K562 (cell line): ENCODE measurements at regions not wholly inside any gene's neighbourhood (a gene's known extent, or its start where the extent isn't known, plus 50 kb on each side); places are given as distances from the start of the nearest gene placed in this dataset.

Experiments used
- ATAC-seq: fragments of 200-7000 bp; cut with Tn5 transposase; 3 replicates; pipeline ENCODE4 v1.9.1; 2020; ENCODE audit warnings: moderate library complexity
- BruUV-seq: library from RNA; stranded (reverse); fragments of 400-500 nt; replicated peaks from 2 replicates; lab custom pipeline; 2021; lab: Mats Ljungman, UMichigan
- CTCF ChIA-PET: fragments of 300-600 bp; formaldehyde crosslinking; extraction: SDS; loops from one replicate; lab custom pipeline; 2021; ENCODE audit warnings: low intra/inter-chr PET ratio; lab: Yijun Ruan, JAX
- POLR2A ChIA-PET: fragments of 300-600, 350-650 bp; sonication (Branson Sonifier 250); formaldehyde crosslinking; extraction: SDS; loops from one replicate; lab custom pipeline; 2021; ENCODE audit warnings: antibody characterized with exemption, inconsistent platforms; lab: Yijun Ruan, JAX
- DNase-seq, 4 experiments: peaks; one replicate each; pipeline versions ENCODE4 v3.0.0 to v3.0.0-alpha.2; 2011 to 2018; ENCODE audit warnings: low spot score in 3 of 4, mixed read lengths in 3 of 4; ENCODE audit errors: extremely low read depth in 1 of 4
- FAIRE-seq: peaks from 2 replicates; lab custom pipeline; 2011; peaks lifted over from hg19 to GRCh38; lab: Jason Lieb, UNC
- H2AFZ ChIP-seq: 2 replicates; pipeline ENCODE4 v1.6.0; 2011; ENCODE audit warnings: low read depth, low read length, control low read depth, inconsistent platforms
- H3K27ac ChIP-seq: fragments of 200-600 bp; 3 replicates; pipeline ENCODE4 v1.8.0; 2011; ENCODE audit warnings: low read depth, mild to moderate bottlenecking, control low read depth, inconsistent platforms, low read length, moderate library complexity, mixed read lengths; ENCODE audit errors: extremely low read depth
- H3K27me3 ChIP-seq, 2 experiments: fragments of 300-600 bp in 1 of 2; 2 replicates in 1 of 2; 3 replicates in 1 of 2; pipeline versions ENCODE4 v1.6.0 to v1.8.0; 2011; ENCODE audit warnings: inconsistent platforms in 2 of 2, low read length in 2 of 2, mild to moderate bottlenecking in 1 of 2, mixed read lengths in 1 of 2, moderate library complexity in 1 of 2; ENCODE audit not compliant: control insufficient read depth in 2 of 2, insufficient read depth in 2 of 2
- H3K36me3 ChIP-seq: fragments of 300-600 bp; 3 replicates; pipeline ENCODE4 v1.8.0; 2011; ENCODE audit warnings: mild to moderate bottlenecking, low read length, inconsistent platforms; ENCODE audit not compliant: control insufficient read depth, insufficient read depth
- H3K4me1 ChIP-seq, 2 experiments: fragments of 200-600 bp in 1 of 2; replicated peaks in 1 of 2; 2 replicates in 1 of 2; 3 replicates in 1 of 2; pipeline versions ENCODE4 v1.5.1 to v1.8.0; 2011; ENCODE audit warnings: inconsistent platforms in 2 of 2, low read length in 2 of 2, mild to moderate bottlenecking in 1 of 2, mixed read lengths in 1 of 2, moderate library complexity in 1 of 2; ENCODE audit not compliant: control insufficient read depth in 2 of 2, insufficient read depth in 2 of 2
- H3K4me2 ChIP-seq: 2 replicates; pipeline ENCODE4 v1.6.1; 2011; ENCODE audit warnings: low read length, control low read depth, inconsistent platforms, mixed read lengths; ENCODE audit not compliant: insufficient read depth
- H3K4me3 ChIP-seq: fragments of 200-600 bp; sonication (generic), shearing (Covaris generic); 2 replicates; pipeline ENCODE4 v1.5.1; 2016; ENCODE audit warnings: control low read depth, inconsistent platforms
- H3K79me2 ChIP-seq: fragments of 200-600 bp; 3 replicates; pipeline ENCODE4 v1.8.0; 2011; ENCODE audit warnings: low read length, inconsistent platforms; ENCODE audit not compliant: control insufficient read depth, insufficient read depth
- H3K9ac ChIP-seq, 2 experiments: 2 replicates each; pipeline versions ENCODE4 v1.6.0 to v1.6.1; 2011; ENCODE audit warnings: low read depth in 2 of 2, low read length in 2 of 2, control low read depth in 1 of 2, inconsistent platforms in 1 of 2, mild to moderate bottlenecking in 1 of 2, mixed read lengths in 1 of 2; ENCODE audit not compliant: insufficient read depth in 1 of 2
- H3K9me1 ChIP-seq: one replicate; pipeline ENCODE4 v1.6.0; 2011; ENCODE audit warnings: inconsistent platforms, mild to moderate bottlenecking, low read length, moderate library complexity; ENCODE audit not compliant: control insufficient read depth, insufficient read depth
- H3K9me3 ChIP-seq: replicated peaks from 2 replicates; pipeline ENCODE4 v1.5.1; 2011; ENCODE audit warnings: low read depth, low read length, inconsistent platforms; ENCODE audit not compliant: control insufficient read depth, insufficient read depth
- H4K20me1 ChIP-seq: replicated peaks from 2 replicates; pipeline ENCODE4 v1.6.1; 2011; ENCODE audit warnings: low read length, inconsistent platforms, mixed read lengths; ENCODE audit not compliant: control insufficient read depth, insufficient read depth
- ARID4B ChIP-seq: sonication (generic); formaldehyde crosslinking; IDR thresholded peaks from 2 replicates; pipeline ENCODE4 v1.8.0; 2022; ENCODE audit warnings: mild to moderate bottlenecking, missing genetic modification reagents
- CGGBP1 ChIP-seq: fragments of 250-450 bp; sonication (Bioruptor Pico); IDR thresholded peaks from 2 replicates; pipeline ENCODE4 v1.9.0; 2021; ENCODE audit warnings: mild to moderate bottlenecking
- CREB5 ChIP-seq: fragments of 250-450 bp; sonication (Bioruptor Pico); IDR thresholded peaks from 2 replicates; pipeline ENCODE4 v1.5.0; 2020; ENCODE audit warnings: mild to moderate bottlenecking
- ESRRA ChIP-seq: fragments of 450-650 bp; IDR thresholded peaks from 2 replicates; pipeline ENCODE4 v1.6.1; 2014; ENCODE audit warnings: low read depth, mild to moderate bottlenecking, moderate library complexity, borderline replicate concordance
- KDM1A ChIP-seq, 2 experiments: fragments of 450-650 bp; IDR thresholded peaks; 2 replicates each; pipeline ENCODE4 v1.6.1; 2016; ENCODE audit warnings: mild to moderate bottlenecking in 2 of 2
- MTA2 ChIP-seq: fragments of 450-650 bp; IDR thresholded peaks from 2 replicates; pipeline ENCODE4 v1.6.1; 2016; ENCODE audit warnings: low read depth
- MTA3 ChIP-seq: fragments of 450-650 bp; formaldehyde crosslinking; IDR thresholded peaks from 2 replicates; pipeline ENCODE4 v1.6.1; 2017; ENCODE audit warnings: mild to moderate bottlenecking, borderline replicate concordance
- NELFE ChIP-seq: IDR thresholded peaks from 2 replicates; pipeline ENCODE4 v1.6.1; 2011; ENCODE audit warnings: mild to moderate bottlenecking; ENCODE audit not compliant: insufficient read depth, insufficient read length
- PKNOX1 ChIP-seq: fragments of 450-650 bp; IDR thresholded peaks from 2 replicates; pipeline ENCODE4 v1.6.1; 2016
- PTBP1 ChIP-seq: fragments of 200-400 bp; formaldehyde crosslinking; IDR thresholded peaks from 2 replicates; pipeline ENCODE4 v1.6.1; 2017; ENCODE audit warnings: low read depth, low read length
- ZBTB5 ChIP-seq: fragments of 450-650 bp; IDR thresholded peaks from 2 replicates; pipeline ENCODE4 v1.6.1; 2017; ENCODE audit warnings: antibody characterized with exemption
- ZBTB8A ChIP-seq: fragments of 450-650 bp; IDR thresholded peaks from 2 replicates; pipeline ENCODE4 v1.6.1; 2018; ENCODE audit warnings: mild to moderate bottlenecking, moderate library complexity; ENCODE audit not compliant: partially characterized antibody
- ZNF224 ChIP-seq: sonication (generic); formaldehyde crosslinking; IDR thresholded peaks from 2 replicates; pipeline ENCODE4 v1.8.0; 2022; ENCODE audit warnings: mild to moderate bottlenecking, missing genetic modification reagents
- ZNF764 ChIP-seq: fragments of 250-450 bp; sonication (Bioruptor Pico); IDR thresholded peaks from 2 replicates; pipeline ENCODE4 v1.4.0; 2020; ENCODE audit warnings: low read depth, mild to moderate bottlenecking, moderate library complexity
- ZNF778 ChIP-seq: fragments of 450-650 bp; formaldehyde crosslinking; IDR thresholded peaks from 2 replicates; pipeline ENCODE4 v1.4.0; 2020; ENCODE audit warnings: mild to moderate bottlenecking, moderate library complexity
- WGBS: fragments of 100-300 bp; shearing (Covaris generic); methylation state at CpG from one replicate; pipeline ENCODE4 v1.1.6; 2016; ENCODE audit warnings: low coverage, mixed read lengths; ENCODE audit not compliant: insufficient coverage; ENCODE audit errors: missing lambda C conversion rate; 5-methylcytosine and 5-hydroxymethylcytosine counted together
- in situ Hi-C: fragments of 300-500 bp; cut with MboI; formaldehyde crosslinking; loops from 4 replicates; pipeline ENCODE4 v1.15.0; 2018; ENCODE audit warnings: inconsistent platforms, mixed read lengths
- intact Hi-C: fragments of 100-400 bp; cut with micrococcal nuclease; formaldehyde crosslinking; loops from 2 replicates; pipeline ENCODE4 v1.14.2; 2022

- 0% methylated on average over 3 of the region's 3 CpGs for WGBS
- in situ Hi-C loops: no loop called here
- H3K9me3 ChIP-seq: no peaks in the 10 kb centered on the region
- no peak for TF ChIP-seq CREB5 (CRISPR knock-in tag)
- no peak for TF ChIP-seq ZNF764 (CRISPR knock-in tag)
- no peak for TF ChIP-seq MTA3
- TF ChIP-seq MTA2: no peak
- no peak for TF ChIP-seq ZNF778 (CRISPR knock-in tag)
- no peak for TF ChIP-seq NELFE
- no peak for TF ChIP-seq CGGBP1 (CRISPR knock-in tag)
- no peak for TF ChIP-seq ZBTB8A
- TF ChIP-seq PTBP1: no peak
- TF ChIP-seq ARID4B (CRISPR knock-in tag): no peak
- no peak for TF ChIP-seq ZNF224 (CRISPR knock-in tag)
- TF ChIP-seq PKNOX1: no peak
- no peak for TF ChIP-seq ZBTB5
- TF ChIP-seq ESRRA: no peak
- no peak for TF ChIP-seq KDM1A (IDR thresholded peaks at IDR 0.05)
These were observed 341.5 kb upstream of the ANO3 start for GRCh38 chr11:25990406-25990805.

More at GRCh38 chr11:25990406-25990805, 341.5 kb upstream of the ANO3 start:
- POLR2A ChIA-PET: no interaction called here
- DNase-seq (no peak), ATAC-seq (no peak), FAIRE-seq (no peak)
- no peak overlapping the region for H3K4me2 ChIP-seq
- no peaks in the 10 kb centered on the region for H3K4me1 ChIP-seq
- no peak overlapping the region for H3K27ac ChIP-seq
- no peaks in the 10 kb centered on the region for H3K9me1 ChIP-seq
- H4K20me1 ChIP-seq: no peaks in the 10 kb centered on the region
- no peaks in the 10 kb centered on the region for H3K27me3 ChIP-seq
- no peaks in the 10 kb centered on the region for H3K36me3 ChIP-seq
- intact Hi-C loops: no loop called here
- H3K4me3 ChIP-seq: no peak overlapping the region
- no peaks in the 10 kb centered on the region for H3K79me2 ChIP-seq
- H3K9ac ChIP-seq: no peak overlapping the region
- H2AFZ ChIP-seq: no peak overlapping the region
- CTCF ChIA-PET: no interaction called here
- no TSS peak for BruUV-seq
